ENCODE measurements at regions not wholly inside any gene's neighbourhood (a gene's known extent, or its start where the extent isn't known, plus 50 kb on each side); places are given as distances from the start of the nearest gene placed in this dataset.
"Not testable (repeated sequence)": the region's sequence is repeated elsewhere in the genome, so short reads cannot be mapped to it uniquely, and the experiment has no call there.

DNA sequence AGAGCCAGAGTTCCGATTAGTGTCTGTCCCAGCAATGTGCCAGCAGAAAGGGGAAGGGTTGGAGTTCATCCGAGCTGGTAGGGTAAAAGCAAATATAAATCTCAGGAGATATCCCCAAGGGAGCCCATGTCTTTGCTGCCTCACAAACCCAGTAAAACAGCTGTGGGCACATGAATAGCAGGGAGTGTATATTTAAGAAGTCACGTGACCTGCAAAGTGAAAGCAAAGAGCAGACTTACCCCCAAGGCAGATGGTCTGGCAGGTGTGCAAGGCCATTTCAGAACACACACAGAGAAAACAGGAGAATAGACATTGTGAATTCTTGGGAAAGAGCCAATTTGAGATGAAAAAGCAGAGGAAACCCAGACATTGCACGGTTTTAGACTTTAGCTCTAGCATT, 653.4 kb downstream of the TGIF2LX start:
- not testable (repeated sequence) for H3K27ac ChIP-seq; H3K27me3 ChIP-seq (ENCODE audit: insufficient read depth, low read depth, severe bottlenecking); H3K4me3 ChIP-seq (ENCODE audit: low read depth, low read length); H3K36me3 ChIP-seq; DNase-seq; H3K9me3 ChIP-seq (ENCODE audit: severe bottlenecking)

- H3K4me3 ChIP-seq (ENCODE audit: low read depth, low read length); H3K27ac ChIP-seq; DNase-seq; H3K27me3 ChIP-seq (ENCODE audit: insufficient read depth, low read depth, severe bottlenecking); H3K9me3 ChIP-seq (ENCODE audit: severe bottlenecking); H3K36me3 ChIP-seq: not testable (repeated sequence)
Observed at GRCh38 chrX:90601921-90602320, 680.2 kb downstream of the TGIF2LX start.

DNA sequence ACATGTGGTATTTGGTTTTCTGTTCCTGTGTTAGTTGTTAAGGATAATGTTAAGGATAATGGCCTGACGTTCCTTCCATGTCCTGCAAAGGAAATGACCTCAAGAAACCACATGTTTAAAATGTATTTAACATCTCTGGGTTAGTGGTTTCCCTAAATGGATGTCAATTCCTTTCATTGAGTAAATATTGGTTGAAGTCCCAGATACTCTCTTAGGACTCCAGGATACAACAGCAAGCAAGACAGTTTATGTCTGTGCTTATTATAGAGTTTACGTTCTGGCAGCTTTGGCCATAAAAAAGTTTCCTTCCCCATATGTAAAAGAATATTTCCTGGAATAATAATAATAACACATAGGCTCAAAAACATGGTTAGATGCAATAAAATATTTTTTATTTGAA, 684.0 kb downstream of the TGIF2LX start:
- not testable (repeated sequence) for H3K27me3 ChIP-seq (ENCODE audit: insufficient read depth, low read depth, severe bottlenecking); H3K4me3 ChIP-seq (ENCODE audit: low read depth, low read length); H3K27ac ChIP-seq; H3K9me3 ChIP-seq (ENCODE audit: severe bottlenecking); DNase-seq; H3K36me3 ChIP-seq

DNA sequence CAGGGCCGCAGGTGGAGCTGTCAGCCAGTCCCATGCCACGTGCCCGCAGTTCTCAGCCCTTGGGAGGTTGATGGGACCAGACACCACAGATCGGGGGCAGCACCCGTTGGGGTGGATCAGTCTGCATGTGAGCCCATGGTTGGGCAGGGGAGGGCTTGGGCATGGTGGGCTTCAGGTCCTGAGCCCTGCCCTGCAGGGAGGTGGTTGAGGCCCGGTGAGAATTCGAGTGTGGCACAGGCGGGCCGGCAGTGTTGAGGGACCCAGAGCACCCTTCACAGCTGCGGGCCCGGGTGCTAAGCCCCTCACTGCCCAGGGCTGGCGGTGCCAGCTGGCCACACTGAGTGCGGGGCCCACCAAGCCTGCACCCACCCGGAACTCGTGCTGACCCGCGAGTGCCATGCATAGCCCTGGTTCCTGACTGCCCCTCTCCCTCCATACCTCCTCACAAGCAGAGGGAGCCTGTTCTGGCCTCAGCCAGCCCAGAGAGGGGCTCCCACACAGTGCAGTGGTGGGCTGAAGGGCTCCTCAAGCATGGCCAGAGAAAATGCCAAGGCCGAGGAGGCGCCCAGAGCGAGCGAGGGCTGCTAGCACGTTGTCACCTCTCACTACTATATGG, 696.1 kb downstream of the TGIF2LX start:
- TF ChIP-seq, protein P1, sequence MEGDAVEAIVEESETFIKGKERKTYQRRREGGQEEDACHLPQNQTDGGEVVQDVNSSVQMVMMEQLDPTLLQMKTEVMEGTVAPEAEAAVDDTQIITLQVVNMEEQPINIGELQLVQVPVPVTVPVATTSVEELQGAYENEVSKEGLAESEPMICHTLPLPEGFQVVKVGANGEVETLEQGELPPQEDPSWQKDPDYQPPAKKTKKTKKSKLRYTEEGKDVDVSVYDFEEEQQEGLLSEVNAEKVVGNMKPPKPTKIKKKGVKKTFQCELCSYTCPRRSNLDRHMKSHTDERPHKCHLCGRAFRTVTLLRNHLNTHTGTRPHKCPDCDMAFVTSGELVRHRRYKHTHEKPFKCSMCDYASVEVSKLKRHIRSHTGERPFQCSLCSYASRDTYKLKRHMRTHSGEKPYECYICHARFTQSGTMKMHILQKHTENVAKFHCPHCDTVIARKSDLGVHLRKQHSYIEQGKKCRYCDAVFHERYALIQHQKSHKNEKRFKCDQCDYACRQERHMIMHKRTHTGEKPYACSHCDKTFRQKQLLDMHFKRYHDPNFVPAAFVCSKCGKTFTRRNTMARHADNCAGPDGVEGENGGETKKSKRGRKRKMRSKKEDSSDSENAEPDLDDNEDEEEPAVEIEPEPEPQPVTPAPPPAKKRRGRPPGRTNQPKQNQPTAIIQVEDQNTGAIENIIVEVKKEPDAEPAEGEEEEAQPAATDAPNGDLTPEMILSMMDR (IDR thresholded peaks at IDR 0.05; ENCODE audit: low read depth, low read length): no peak
- H3K27ac ChIP-seq: no peak overlapping the region
- no peaks in the 10 kb centered on the region for H3K9me3 ChIP-seq (ENCODE audit: severe bottlenecking)
- no peaks in the 10 kb centered on the region for H3K27me3 ChIP-seq (ENCODE audit: insufficient read depth, low read depth, severe bottlenecking)
- no peak for DNase-seq
- H3K36me3 ChIP-seq: no peaks in the 10 kb centered on the region
- no peak overlapping the region for H3K4me3 ChIP-seq (ENCODE audit: low read depth, low read length)

GRCh38 chrX:90665161-90665560, 743.5 kb downstream of the TGIF2LX start:
- not testable (repeated sequence) for H3K4me3 ChIP-seq (ENCODE audit: low read depth, low read length); H3K27ac ChIP-seq; H3K36me3 ChIP-seq; H3K27me3 ChIP-seq (ENCODE audit: insufficient read depth, low read depth, severe bottlenecking); H3K9me3 ChIP-seq (ENCODE audit: severe bottlenecking)
- DNase-seq: peak; percentile 3

DNA sequence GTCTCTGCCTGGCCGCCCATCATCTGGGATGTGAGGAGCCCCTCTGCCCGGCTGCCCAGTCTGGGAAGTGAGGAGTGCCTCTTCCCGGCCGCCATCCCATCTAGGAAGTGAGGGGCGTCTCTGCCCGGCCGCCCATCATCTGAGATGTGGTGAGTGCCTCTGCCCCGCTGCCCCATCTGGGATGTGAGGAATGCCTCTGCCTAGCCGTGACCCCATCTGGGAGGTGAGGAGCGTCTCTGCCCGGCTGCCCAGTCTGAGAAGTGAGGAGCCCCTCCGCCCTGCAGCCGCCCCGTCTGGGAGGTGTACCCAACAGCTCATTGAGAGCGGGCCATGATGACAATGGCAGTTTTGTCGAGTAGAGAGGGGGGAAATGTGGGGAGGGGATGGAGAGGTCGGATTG, 721.1 kb upstream of the PABPC5 start:
- not testable (repeated sequence) for H3K36me3 ChIP-seq; H3K4me3 ChIP-seq (ENCODE audit: low read depth, low read length); H3K27ac ChIP-seq; H3K9me3 ChIP-seq (ENCODE audit: severe bottlenecking); DNase-seq; H3K27me3 ChIP-seq (ENCODE audit: insufficient read depth, low read depth, severe bottlenecking)

GRCh38 chrX:90737555-90737954, 697.1 kb upstream of the PABPC5 start:
- not testable (repeated sequence) for H3K36me3 ChIP-seq; H3K9me3 ChIP-seq (ENCODE audit: severe bottlenecking); DNase-seq; H3K4me3 ChIP-seq (ENCODE audit: low read depth, low read length); H3K27ac ChIP-seq; H3K27me3 ChIP-seq (ENCODE audit: insufficient read depth, low read depth, severe bottlenecking)

DNA sequence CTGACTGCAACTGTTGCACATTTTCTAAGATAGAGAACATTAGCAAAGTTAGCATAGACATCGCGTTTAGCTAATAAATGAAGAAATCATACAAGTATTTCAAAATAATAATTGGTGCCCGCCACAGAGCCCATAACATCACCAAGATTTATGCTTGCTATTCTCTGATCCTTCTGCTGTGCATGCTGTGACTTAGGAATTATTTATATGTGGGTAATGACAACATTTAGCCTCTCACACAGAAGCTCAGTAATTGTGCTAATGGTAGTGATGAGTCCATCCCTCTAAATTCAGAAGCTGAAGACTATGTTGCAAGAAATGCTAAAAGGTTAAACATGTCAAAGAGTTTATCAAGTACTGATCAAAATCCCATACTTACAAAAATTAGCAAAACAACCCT, 677.0 kb upstream of the PABPC5 start:
- H3K9me3 ChIP-seq (ENCODE audit: severe bottlenecking); H3K27ac ChIP-seq; DNase-seq; H3K4me3 ChIP-seq (ENCODE audit: low read depth, low read length); H3K27me3 ChIP-seq (ENCODE audit: insufficient read depth, low read depth, severe bottlenecking); H3K36me3 ChIP-seq: not testable (repeated sequence)

GRCh38 chrX:90765482-90765881, 669.2 kb upstream of the PABPC5 start:
- H3K4me3 ChIP-seq (ENCODE audit: low read depth, low read length); H3K27ac ChIP-seq; H3K36me3 ChIP-seq; H3K9me3 ChIP-seq (ENCODE audit: severe bottlenecking); H3K27me3 ChIP-seq (ENCODE audit: insufficient read depth, low read depth, severe bottlenecking); DNase-seq: not testable (repeated sequence)

DNA sequence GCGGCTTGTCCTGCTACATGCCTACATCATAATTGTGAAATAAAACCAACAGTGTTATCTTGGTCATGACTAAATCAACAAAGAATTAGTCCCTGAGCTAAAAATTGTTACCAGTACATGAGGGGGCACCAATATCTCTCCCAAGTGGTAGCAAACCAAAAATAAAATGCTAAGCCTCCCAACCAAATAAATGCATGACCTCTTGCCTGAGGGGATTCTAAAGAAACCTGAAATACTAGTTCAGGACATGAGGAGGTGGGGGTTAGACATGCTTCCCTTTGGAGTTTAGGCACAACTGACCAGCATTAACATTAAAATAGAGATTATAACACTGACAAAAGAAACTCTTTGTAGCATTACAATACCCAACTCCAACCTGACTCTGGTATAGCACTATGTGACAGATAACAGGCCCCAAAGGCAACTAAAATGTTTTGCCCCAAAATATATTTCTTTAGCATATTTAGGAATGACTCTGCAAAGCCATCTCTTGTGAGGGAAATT, 654.3 kb upstream of the PABPC5 start:
- not testable (repeated sequence) for H3K4me3 ChIP-seq (ENCODE audit: low read depth, low read length); H3K27ac ChIP-seq; H3K27me3 ChIP-seq (ENCODE audit: insufficient read depth, low read depth, severe bottlenecking); DNase-seq; H3K9me3 ChIP-seq (ENCODE audit: severe bottlenecking); H3K36me3 ChIP-seq

Data from WERI-Rb-1 (cell line).